Posterior vena cava (tissue), 2 donors: ENCODE measurements at regions not wholly inside any gene's neighbourhood (a gene's known extent, or its start where the extent isn't known, plus 50 kb on each side); places are given as distances from the start of the nearest gene placed in this dataset.

Experiments used
- DNase-seq: peaks from one replicate; pipeline ENCODE4 v3.0.0-alpha.2; 2020; ENCODE audit warnings: low spot score
- intact Hi-C, 2 donors: fragments of 100-400 bp; cut with DNase I; formaldehyde crosslinking; loops; one replicate each; pipeline versions ENCODE4 v1.14.1 to v1.14.2; 2022 to 2023
- donor health status: DM: yes; HTN: yes; CAD: no.
- donor health status: DM: yes; HTN: yes; CAD: no.

DNA sequence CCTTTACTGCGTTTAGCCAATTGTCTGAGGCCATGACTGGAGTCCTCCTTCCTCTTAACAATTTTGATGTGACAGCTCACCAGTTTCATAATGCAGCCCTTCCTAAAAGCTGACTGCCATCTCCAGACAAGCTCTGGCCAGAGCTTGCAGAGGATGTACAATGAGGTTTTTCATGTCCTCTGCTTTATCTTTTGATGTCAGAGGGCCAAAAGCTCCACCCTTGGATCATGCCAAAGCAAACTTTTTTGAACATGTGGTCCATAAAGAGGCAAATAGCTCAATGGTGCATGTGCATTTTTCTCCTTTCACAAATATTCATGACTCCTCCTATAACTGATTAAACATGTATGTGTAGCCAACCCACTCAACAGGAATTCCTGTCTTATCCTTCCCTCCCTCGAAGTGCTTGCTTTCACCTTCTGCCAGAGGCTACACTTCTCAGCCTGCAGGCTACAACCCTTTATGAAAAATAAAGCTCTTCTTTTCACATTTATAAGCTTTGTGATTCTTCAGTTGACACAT is 266.2 kb downstream of the FBXO15 start:
- intact Hi-C loops, result no loop called here

DNA sequence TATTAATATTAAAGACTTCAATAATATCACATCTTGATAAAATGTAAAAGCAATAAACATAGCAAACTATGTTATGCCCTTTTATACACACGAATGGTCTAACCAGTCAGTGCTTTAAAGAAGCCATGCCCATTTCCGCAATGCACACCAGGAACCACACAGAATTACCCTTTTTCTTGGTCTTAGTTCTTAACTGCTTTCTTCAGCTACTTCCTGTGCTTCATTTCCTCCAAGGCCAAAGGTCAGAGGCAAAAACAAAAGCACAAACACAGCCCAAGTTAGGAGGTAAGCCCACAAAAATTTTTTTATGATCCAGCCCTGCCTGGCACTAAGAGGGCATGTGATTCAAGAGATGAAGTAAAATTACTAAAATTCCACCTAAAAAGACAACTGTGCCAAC is 267.2 kb downstream of the FBXO15 start:
- DNase-seq, result no peak
- intact Hi-C loops, result no loop called here

More for the DNA sequence above, 266.2 kb downstream of the FBXO15 start:
- DNase-seq, result no peak

DNA sequence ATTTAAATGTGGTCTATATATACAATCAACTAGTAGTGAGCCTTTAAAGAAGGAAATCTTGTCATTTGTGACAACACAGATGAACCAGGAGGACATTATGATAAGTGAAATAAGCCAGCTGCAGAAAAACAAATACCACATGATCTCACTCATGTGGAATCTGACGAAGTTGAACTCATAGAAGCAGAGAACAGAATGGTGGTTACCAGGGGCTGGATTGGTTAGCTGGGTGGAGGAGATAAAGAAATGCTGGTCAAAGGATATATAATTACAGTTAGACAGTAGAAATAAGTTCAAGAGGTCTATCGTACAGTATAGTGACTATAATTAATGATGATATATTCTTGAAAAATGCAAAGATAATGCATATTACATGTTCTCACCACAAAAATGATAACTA is 267.9 kb downstream of the FBXO15 start:
- no peak for DNase-seq
- intact Hi-C loops, result no loop called here

DNA sequence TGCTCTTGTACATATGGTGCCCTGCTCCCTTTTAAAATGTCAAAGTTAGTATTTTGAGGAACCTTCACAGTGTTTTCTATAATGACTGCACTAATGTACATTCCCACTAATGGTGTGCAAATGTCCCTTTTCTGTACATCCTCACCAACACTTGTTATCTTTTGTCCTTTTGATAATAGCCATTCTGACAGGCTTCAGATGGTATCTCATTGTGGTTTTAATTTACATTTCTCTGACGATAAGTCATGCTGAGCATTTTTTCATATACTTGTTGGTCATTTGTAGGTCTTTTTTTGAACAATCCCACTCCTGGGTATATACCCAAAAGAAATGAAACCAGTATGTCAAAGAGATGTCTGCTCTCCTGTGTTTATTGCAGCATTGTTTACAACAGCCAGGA is 268.3 kb downstream of the FBXO15 start:
- intact Hi-C loops, result no loop called here
- no peak for DNase-seq

DNA sequence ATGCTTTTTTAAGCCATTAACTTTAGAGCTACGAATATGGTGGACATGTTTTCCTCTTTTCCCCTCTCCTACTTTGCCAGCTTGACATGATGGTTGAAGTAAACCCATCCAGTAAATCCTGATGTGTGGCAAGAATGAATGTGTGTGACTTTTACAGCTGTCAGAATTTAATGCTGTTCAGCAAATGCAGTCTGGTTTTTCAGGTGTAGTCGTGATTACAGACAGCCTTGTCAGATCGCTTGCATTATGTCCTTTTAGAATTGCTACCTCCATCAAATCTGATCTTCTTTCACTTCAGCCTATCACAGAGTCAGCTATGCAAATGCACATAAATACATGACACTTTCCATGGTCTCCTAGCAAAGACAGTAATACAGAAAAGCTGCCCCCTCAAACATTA is 278.5 kb downstream of the FBXO15 start:
- intact Hi-C loops, result no loop called here
- no peak for DNase-seq

DNA sequence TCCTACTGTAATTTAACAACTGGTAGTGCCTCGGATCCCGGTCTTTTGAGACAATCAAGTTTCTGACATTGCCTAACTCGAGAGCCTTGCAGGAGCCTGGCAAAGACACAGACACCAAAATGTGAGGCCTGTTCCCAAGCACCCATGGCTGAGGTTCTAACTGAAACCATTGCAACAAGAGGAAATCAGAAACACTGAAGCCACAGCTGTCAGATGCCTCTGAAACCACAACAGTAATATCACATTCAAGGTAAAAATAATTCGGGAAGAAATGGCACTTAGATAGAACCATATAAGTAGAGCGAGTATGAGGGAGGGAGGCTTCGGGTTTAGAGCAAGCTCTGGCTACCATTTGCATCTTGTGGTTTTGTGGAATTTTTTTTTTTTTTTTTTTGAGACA is 285.9 kb downstream of the FBXO15 start:
- no peak for DNase-seq
- intact Hi-C loops, result no loop called here

DNA sequence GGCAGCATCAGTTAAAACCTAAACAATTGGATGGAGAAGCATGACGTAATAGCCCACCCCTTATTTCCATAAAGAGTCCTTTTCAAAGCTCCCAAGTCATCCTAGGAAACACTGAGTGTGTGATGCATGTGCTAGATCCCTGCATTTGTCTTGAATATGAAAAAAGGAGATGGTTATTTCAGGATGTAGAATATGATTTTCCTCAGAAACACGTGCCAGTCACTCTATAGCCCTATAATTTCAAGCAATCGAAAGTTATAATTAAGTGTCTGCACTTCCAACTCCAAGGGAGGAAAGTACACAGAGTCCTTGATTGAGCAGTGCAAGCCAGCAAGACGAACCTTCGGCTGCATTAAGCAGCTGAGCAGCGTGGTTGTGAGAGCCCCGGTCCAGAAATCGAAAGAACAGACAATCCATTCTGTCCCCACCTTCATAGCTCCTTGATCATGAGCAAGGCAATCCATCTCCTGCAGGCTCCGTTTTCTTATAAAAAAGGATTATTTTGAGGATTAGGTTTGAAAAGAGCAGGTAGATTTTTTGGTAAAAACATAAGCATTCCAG is 287.7 kb downstream of the FBXO15 start:
- intact Hi-C loops, result no loop called here

DNA sequence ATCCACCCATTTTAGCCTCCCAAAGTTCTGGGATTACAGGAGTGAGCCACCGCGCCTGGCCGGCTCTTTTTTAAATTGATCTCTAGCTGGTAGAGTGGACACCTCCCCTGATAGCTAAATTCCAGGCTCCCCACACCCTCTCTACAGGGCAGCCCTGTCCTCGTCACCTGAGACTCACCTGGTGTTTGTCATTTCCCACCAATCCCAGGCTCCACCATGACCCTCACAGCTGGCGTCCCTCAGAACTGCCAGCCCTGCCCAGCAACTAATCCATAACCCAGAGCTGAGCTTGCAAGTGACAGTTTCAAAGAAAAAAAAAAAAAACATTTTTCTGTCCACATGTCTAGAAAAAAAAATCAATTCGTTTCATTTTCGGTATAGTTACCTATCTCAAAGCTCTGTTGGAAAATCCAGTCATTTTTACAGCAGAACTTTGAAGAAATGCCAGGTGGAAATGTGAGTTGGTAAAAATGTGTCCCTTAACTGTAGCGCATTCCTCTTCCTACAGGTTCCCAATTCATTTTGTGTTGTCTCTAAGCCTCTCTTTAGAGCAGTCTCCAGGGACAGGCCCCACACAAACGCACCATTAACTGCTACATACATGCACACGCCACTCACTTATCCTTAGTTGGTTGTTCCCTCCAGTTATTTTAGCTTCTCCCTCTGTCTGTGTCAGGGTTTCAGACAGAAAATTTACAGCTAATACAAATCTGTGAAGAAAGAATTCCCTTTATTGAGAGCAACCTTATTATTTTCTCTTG is 294.7 kb downstream of the FBXO15 start:
- intact Hi-C loops, result no loop called here
- no peak for DNase-seq

More for the DNA sequence above, 287.7 kb downstream of the FBXO15 start:
- DNase-seq, result no peak

DNA sequence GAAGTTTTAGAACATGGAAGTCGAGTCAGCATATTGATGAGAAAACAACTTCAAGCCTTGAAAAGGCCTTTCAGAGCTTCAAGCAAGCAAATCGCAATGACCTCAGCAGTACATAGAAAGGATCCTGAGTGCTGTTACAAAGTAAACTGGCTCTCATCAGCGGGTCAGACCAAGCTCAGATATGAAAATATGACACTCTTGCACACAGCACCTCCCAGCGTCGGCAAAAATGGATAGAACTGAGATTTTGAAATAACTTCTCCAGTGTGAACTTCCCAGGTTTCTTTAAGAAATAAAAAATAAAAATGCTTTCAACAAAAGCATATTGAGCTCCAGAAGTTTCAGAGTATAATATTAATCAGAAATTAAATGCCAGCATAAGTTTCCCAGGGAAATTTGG is 296.9 kb downstream of the FBXO15 start:
- DNase-seq, result no peak
- intact Hi-C loops, result no loop called here

DNA sequence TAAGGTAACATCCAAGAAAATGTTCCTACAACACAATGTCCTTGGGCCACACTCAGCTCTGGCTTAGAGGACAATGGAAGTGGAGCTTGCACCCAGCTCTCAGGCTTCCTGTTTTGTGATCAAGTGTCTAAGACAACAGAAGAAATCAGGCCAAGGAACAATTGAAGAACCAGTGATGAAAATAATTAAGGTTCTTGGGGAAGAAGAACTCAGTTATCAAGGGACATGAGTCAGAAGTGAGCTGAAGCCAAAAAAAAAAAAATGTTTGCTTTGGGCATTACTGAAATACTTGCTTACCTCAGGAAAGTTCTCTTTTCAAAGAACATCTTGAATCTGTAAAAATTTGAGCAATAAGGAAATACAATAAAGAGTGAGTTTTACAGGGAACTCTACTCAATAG is 299.0 kb downstream of the FBXO15 start:
- intact Hi-C loops, result no loop called here
- DNase-seq, result no peak

DNA sequence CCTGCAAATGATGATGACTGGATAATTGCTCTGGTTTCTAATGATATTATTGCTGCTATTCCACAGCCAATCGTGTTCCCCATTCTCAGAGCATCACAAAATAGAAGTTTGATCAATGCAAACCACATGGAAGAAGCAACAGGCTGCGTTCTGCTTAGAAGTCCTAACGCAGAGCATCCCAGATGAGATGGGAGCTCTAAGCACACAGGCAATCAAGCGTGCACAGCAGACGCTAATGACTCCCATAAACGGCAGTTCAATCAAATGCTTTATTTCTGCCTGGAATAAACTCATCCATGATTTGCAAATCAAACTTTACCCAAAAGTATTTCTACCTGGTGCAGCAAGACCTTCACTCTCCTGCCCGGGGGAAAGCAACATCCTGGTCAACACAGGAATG is 304.2 kb downstream of the FBXO15 start:
- intact Hi-C loops, result no loop called here
- no peak for DNase-seq

DNA sequence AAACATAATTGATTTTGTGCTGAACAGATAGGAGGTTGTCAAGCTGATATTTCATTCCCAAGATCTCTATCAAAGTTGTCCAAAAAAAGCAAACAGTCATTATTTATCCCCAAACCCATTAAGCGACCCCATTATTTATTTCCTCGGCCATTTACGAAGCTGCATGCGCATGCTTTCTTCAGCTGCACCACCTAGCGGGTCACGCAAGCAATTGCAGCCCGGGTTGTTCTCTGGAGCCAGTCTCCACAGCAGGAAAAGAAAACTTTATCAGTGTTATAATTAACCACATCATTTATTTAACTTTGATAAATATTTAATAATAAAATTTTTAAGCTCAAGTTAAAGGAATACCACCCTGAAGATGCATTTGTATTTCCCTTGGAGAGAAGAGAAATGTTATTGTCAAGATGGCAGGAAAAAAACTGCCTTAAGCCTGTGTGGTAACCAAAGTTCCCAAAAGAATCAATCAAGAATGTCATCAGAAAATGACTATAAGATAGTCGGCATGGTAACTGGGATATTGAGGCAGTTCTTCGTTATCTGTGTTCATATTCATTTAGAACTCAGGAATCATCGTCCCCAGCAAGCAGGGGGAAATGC is 304.7 kb downstream of the FBXO15 start:
- intact Hi-C loops, result no loop called here
- DNase-seq, result no peak

DNA sequence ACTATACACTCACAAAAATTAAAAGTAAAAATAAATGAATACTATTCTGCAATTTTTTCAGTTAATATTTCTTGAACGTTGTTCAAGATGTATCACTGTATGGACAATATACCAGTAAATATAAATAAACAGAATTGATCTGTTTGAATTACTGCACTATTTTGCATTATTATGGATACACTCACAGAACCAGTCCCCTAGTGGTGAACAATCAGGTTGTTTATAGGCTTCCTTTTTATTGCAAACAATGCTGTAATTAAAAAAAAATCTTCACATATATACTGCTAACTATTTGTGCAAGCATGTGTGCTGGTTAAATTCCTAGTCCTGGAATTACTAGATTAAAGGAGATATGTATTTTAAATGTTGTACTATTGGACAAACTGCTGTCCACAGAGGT is 306.0 kb downstream of the FBXO15 start:
- intact Hi-C loops, result no loop called here
- no peak for DNase-seq

DNA sequence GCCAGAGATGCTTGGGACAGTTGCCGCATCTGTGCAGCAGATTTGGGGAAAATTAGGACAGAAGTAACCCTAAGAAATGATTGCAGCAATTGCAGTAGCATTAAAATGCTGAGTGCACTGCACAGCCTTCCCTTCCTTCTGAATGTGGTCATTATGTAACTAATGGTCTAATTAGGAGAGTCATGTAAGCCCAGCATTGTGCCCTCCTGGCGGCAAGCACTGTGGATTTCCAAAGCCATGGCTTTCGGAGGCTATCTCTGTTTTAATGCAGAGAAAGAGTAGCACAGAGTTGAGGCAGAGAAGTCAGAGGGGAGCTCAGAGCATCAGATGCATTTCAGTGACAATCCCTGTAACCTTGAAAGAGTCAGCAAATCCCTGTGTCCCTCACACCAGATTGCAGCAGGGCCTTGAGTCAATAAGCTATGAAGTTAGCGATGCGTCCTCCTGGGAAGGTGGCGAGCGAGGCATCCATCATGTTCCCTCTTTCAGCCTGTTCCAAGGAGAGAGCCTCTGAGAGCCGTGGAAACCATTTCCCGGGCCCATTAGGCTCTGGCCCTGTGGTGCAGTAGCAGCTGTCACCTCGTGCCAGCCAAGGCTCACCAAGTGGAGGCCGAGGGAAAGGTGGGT is 307.2 kb downstream of the FBXO15 start:
- intact Hi-C loops, result no loop called here
- no peak for DNase-seq

DNA sequence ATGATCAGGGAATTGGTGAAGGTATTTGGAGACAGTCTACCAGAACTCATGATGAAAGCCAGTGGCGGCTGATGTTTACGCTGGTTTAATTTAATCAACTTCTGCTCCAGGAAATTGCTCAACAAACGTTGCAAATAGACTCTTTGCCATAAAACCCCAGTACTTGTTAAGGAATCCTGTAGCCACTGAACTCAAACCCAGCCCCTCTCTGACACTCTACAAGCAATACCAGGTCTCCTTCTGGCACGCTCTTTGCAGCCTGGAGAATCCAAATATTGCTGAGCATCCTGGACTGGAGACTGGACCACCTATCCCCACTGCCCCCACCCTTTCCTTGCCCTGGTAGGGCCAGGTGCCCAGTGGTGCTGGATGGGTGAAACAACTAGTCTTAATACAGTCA is 308.2 kb downstream of the FBXO15 start:
- intact Hi-C loops, result no loop called here
- no peak for DNase-seq

DNA sequence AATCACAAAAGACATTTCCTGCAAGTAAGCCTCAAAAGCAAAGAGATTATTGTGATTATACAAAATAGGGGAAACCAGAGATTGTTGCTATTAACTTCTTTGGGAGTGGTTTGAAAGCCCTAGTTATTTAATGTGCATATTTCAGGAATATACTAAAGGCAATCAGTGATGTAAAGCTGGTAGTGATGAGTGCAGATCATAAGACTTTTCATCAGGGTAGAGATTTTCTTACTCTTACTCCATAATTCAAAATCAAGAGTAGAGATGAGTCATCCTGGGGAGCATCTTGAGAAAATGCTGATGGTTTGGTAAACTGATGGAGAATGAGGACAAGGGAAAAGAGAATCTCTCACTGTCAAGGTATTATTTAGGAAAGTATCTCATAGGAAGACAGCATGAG is 309.5 kb downstream of the FBXO15 start:
- intact Hi-C loops, result no loop called here
- no peak for DNase-seq

DNA sequence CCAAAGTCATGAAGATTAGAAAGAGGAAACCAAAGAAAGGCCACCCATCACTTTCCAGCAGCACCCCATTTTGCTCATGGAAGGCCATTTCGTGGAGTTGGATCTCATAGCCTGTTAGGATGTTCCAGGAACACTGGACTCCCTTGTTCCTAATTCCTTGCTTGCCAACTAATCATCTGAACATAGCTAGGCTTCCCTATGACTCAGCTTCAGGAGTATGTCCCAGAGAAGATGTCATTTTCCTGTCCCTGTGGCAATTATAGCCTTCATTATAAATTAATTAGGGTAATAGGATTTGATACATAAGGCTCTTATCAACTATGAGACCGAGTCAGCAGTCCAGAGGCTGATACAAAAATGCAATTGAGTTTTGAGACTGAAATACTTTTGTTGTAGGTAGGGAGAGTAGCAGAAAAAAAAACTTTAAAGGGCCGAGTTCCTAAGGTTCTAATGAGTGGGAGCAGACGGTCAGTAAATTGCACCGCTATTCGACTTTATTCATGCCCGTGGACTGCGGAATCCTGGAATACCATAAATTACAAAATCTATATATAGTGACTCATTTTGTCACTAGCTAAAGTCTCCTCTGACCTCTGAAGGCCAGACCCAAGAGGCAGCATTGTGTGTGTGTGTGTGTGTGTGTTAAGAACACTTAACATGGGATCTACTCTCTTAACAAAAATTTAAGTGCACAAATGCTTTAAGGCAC is 311.8 kb downstream of the FBXO15 start:
- no peak for DNase-seq

DNA sequence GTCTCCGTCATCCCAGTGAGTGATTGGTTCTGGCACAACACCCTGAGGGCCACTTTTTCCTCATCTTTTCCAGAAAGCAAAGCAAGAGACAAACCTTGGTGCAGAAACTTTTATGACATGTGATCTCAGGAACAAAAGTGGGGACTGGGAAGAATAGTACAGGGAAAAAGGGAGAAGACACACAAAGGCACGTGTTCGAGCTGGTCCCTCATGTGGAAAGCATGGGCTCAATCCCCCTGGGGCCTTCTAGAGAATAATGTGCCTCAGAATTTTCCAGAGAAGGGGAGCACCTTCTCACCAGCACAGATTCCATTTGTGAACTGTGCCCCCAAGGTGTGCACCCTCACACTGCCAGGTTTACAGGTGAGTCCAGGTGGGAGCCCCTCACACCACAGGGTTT is 312.6 kb downstream of the FBXO15 start:
- no peak for DNase-seq
- intact Hi-C loops, result no loop called here

More for the DNA sequence above, 311.8 kb downstream of the FBXO15 start:
- intact Hi-C loops, result no loop called here

DNA sequence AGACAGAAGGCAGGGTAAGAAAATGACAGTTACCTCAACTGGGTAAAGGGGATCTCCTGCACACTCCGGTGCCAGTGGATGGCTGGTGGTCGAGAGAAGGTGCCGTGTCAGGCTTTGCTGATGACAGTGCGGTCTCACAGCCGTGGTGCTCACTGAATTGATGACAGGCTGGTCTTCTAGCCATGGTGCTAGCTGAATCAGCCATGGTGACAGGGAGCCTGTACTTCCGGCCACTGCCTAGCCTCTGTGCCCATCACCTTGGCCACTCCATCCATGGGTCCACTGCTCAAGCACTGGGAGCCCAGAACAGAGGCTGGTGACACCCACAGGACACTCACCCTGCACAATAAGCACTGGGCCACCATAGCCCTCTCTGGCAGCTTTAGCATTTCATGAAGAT is 315.9 kb downstream of the FBXO15 start:
- DNase-seq, result no peak
- intact Hi-C loops, result no loop called here

DNA sequence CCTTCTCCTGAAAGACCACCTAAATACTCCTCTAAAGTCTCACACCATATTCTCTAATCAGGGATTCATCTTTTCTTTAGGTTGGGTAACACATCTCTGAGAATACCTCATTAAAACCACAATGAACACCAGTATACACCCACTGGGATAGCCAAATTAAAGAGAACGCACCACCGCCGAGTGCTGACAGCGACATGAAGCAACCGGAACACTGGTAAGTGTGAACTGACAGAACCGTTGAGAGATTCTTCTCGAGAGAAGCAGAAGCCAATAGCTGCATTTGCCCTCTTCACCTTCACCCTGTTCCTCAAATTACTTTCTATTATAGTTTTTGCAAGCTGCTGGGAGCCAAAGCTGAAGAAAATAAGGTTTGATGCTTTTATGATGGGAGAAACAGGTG is 318.5 kb downstream of the FBXO15 start:
- DNase-seq, result no peak
- intact Hi-C loops, result no loop called here
